HK-2 (cell line): ENCODE measurements at regions not wholly inside any gene's neighbourhood (a gene's known extent, or its start where the extent isn't known, plus 50 kb on each side); places are given as distances from the start of the nearest gene placed in this dataset.
"Not testable (repeated sequence)": the region's sequence is repeated elsewhere in the genome, so short reads cannot be mapped to it uniquely, and the experiment has no call there.

Experiments used
- DNase-seq: peaks from one replicate; pipeline ENCODE4 v3.0.0-alpha.2; 2018; ENCODE audit not compliant: unreplicated experiment

- no peak for DNase-seq
Observed at GRCh38 chr10:65133652-65134051, 1612.5 kb downstream of the REEP3 start.

GRCh38 chr10:65135508-65135907, 1614.3 kb downstream of the REEP3 start:
- no peak for DNase-seq

GRCh38 chr10:65142641-65143435, 1621.6 kb downstream of the REEP3 start:
- DNase-seq, result no peak

GRCh38 chr10:65143723-65144122, 1622.5 kb downstream of the REEP3 start:
- DNase-seq, result no peak

- DNase-seq, result no peak
Observed at GRCh38 chr10:65149878-65150277, 1628.7 kb downstream of the REEP3 start.

- DNase-seq, result no peak
Observed at GRCh38 chr10:65166272-65166671, 1645.1 kb downstream of the REEP3 start.

GRCh38 chr10:65172249-65172648, 1651.0 kb downstream of the REEP3 start:
- DNase-seq, result no peak

- no peak for DNase-seq
Observed at GRCh38 chr10:65176994-65177393, 1655.8 kb downstream of the REEP3 start.

GRCh38 chr10:65183236-65183635, 1662.0 kb downstream of the REEP3 start:
- no peak for DNase-seq

- DNase-seq, result not testable (repeated sequence)
Observed at GRCh38 chr10:65186668-65187067, 1665.5 kb downstream of the REEP3 start.

- DNase-seq, result peak; percentile 21
Observed at GRCh38 chr10:65194126-65194525, 1672.9 kb downstream of the REEP3 start.

GRCh38 chr10:65194555-65194954, 1673.4 kb downstream of the REEP3 start:
- no peak for DNase-seq

GRCh38 chr10:65196111-65196510, 1674.9 kb downstream of the REEP3 start:
- DNase-seq, result no peak

GRCh38 chr10:65197935-65198334, 1676.7 kb downstream of the REEP3 start:
- no peak for DNase-seq

- DNase-seq, result no peak
Observed at GRCh38 chr10:65201491-65201890, 1680.3 kb downstream of the REEP3 start.

- DNase-seq, result no peak
Observed at GRCh38 chr10:65204999-65205398, 1683.8 kb downstream of the REEP3 start.

- DNase-seq, result no peak
Observed at GRCh38 chr10:65213170-65213569, 1692.0 kb downstream of the REEP3 start.

- DNase-seq, result no peak
Observed at GRCh38 chr10:65219444-65219843, 1698.2 kb downstream of the REEP3 start.

- no peak for DNase-seq
Observed at GRCh38 chr10:65231148-65231547, 1694.7 kb upstream of the LRRTM3 start.

GRCh38 chr10:65234261-65234660, 1691.6 kb upstream of the LRRTM3 start:
- no peak for DNase-seq

- DNase-seq, result no peak
Observed at GRCh38 chr10:65235266-65235665, 1690.6 kb upstream of the LRRTM3 start.

GRCh38 chr10:65235846-65236245, 1690.0 kb upstream of the LRRTM3 start:
- DNase-seq, result no peak

- DNase-seq, result no peak
Observed at GRCh38 chr10:65265451-65265954, 1660.3 kb upstream of the LRRTM3 start.

- DNase-seq, result not testable (repeated sequence)
Observed at GRCh38 chr10:65269551-65269950, 1656.3 kb upstream of the LRRTM3 start.
